Kidney (tissue), 13 donors: ENCODE measurements at regions not wholly inside any gene's neighbourhood (a gene's known extent, or its start where the extent isn't known, plus 50 kb on each side); places are given as distances from the start of the nearest gene placed in this dataset.

Experiments
- DNase-seq, 5 donors: peaks; one replicate each; pipeline ENCODE4 v3.0.0-alpha.2; 2013 to 2020
- FAIRE-seq: peaks from 2 replicates; lab custom pipeline; 2012; peaks lifted over from hg19 to GRCh38; lab: Jason Lieb, UNC
- H3K27ac ChIP-seq, 2 donors: one replicate each; pipeline ENCODE4 v1.7.0; 2013; ENCODE audit warnings: low read depth in 2 of 2, low read length in 2 of 2, inconsistent platforms in 1 of 2
- H3K27me3 ChIP-seq: one replicate; pipeline ENCODE4 v1.7.1; 2013; ENCODE audit warnings: low read length, inconsistent platforms; ENCODE audit not compliant: control insufficient read depth, insufficient read depth
- H3K36me3 ChIP-seq, 3 donors: one replicate each; pipeline versions ENCODE4 v1.7.0 to v1.7.1; 2013; ENCODE audit warnings: low read length in 3 of 3, control low read depth in 1 of 3, inconsistent platforms in 1 of 3; ENCODE audit not compliant: insufficient read depth in 3 of 3, control insufficient read depth in 2 of 3
- H3K4me1 ChIP-seq, 3 donors: one replicate each; pipeline versions ENCODE4 v1.7.0 to v1.7.1; 2013; ENCODE audit warnings: low read length in 3 of 3, inconsistent platforms in 1 of 3, low read depth in 1 of 3; ENCODE audit not compliant: control insufficient read depth in 2 of 3, insufficient read depth in 2 of 3
- H3K4me3 ChIP-seq, 3 donors: one replicate each; pipeline versions ENCODE4 v1.7.0 to v1.8.1; 2013; ENCODE audit warnings: low read length in 3 of 3, control low read depth in 1 of 3, inconsistent platforms in 1 of 3
- H3K9ac ChIP-seq, 3 donors: one replicate each; pipeline versions ENCODE4 v1.7.0 to v1.7.1; 2013; ENCODE audit warnings: low read length in 3 of 3, control low read depth in 1 of 3, inconsistent platforms in 1 of 3
- H3K9me3 ChIP-seq, 3 donors: one replicate each; pipeline versions ENCODE4 v1.7.0 to v1.7.1; 2013; ENCODE audit warnings: low read length in 3 of 3, control low read depth in 1 of 3, inconsistent platforms in 1 of 3; ENCODE audit not compliant: control insufficient read depth in 2 of 3, insufficient read depth in 1 of 3
- CTCF ChIP-seq: IDR thresholded peaks from 3 replicates; pipeline ENCODE4 v1.5.1; 2012; ENCODE audit warnings: mild to moderate bottlenecking, moderate library complexity, borderline replicate concordance; ENCODE audit not compliant: insufficient read depth; ENCODE audit errors: extremely low read depth
- intact Hi-C: fragments of 100-400 bp; cut with DNase I; formaldehyde crosslinking; loops from one replicate; pipeline ENCODE4 v1.11.1; 2022
- donor health status: control.
- donor health status: control.
- donor health status: control.
- donor health status: control.
- donor health status: control.
- donor health status: DM: yes; HTN: yes; CAD: no.
- donor health status: Normal renal cell carcinoma (clear cell type).

- Histone ChIP-seq H3K36me3 (no peaks in the 10 kb centered on the region), H3K9me3 (no peaks in the 10 kb centered on the region), H3K4me1 (no peaks in the 10 kb centered on the region), H3K27ac (no peak overlapping the region), H3K27me3 (no peaks in the 10 kb centered on the region), H3K4me3 (no peak overlapping the region), H3K9ac (no peak overlapping the region)
- DNase-seq (no peak), FAIRE-seq (no peak)
- no peak for TF ChIP-seq CTCF
- intact Hi-C loops = no loop called here
Measured at GRCh38 chr7:41012041-41012440, 690.8 kb downstream of the INHBA start.

GRCh38 chr7:41010967-41011366, 691.9 kb downstream of the INHBA start:
- FAIRE-seq = no peak
- Histone ChIP-seq H3K27me3 (no peaks in the 10 kb centered on the region), H3K4me3 (no peak overlapping the region), H3K9ac (no peak overlapping the region), H3K27ac (no peak overlapping the region), H3K4me1 (no peaks in the 10 kb centered on the region), H3K36me3 (no peaks in the 10 kb centered on the region), H3K9me3 (no peaks in the 10 kb centered on the region)
- DNase-seq = peak in 1 of 5 donors; percentile 36
- intact Hi-C loops = no loop called here
- no peak for TF ChIP-seq CTCF

DNA sequence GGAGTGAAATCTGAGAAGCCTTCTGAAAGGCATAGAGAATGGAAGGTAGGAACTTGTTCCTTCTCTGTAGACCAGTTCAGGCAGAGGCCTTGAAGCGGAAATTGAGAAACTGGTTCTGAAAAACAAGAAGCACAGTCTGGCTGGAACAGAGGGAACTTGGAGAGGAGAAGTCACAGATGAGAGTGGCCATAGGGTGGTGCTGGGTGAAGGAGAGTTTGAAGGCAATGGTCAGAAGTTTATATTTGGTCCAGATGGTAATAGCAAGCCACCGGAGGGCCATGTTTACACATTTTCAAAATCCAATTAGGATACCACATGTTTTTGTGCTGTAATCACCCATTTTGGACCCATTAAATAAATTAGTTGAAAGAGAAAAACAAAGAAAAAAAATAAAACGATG, 692.5 kb downstream of the INHBA start:
- H3K27ac ChIP-seq = no peak overlapping the region
- intact Hi-C loops = no loop called here
- FAIRE-seq = peak; percentile 45

More for the DNA sequence above, 692.5 kb downstream of the INHBA start:
- no peaks in the 10 kb centered on the region for H3K36me3 ChIP-seq
- H3K4me1 ChIP-seq = no peaks in the 10 kb centered on the region
- H3K9ac ChIP-seq = no peak overlapping the region
- H3K9me3 ChIP-seq = no peaks in the 10 kb centered on the region
- no peak overlapping the region for H3K4me3 ChIP-seq
- no peak for TF ChIP-seq CTCF
- DNase-seq = no peak
- no peaks in the 10 kb centered on the region for H3K27me3 ChIP-seq
